ENCODE measurements at regions not wholly inside any gene's neighbourhood (a gene's known extent, or its start where the extent isn't known, plus 50 kb on each side); places are given as distances from the start of the nearest gene placed in this dataset.

- TF ChIP-seq L3MBTL2 (conservative IDR thresholded peaks at IDR 0.05) (no peak), ELF4 (IDR thresholded peaks at IDR 0.05) (no peak), ZNF384 (IDR thresholded peaks at IDR 0.05) (no peak), TARDBP (IDR thresholded peaks at IDR 0.05) (no peak), BHLHE40 (IDR thresholded peaks at IDR 0.05; ENCODE audit: borderline replicate concordance) (no peak), ARNT (IDR thresholded peaks at IDR 0.05) (no peak), FOXK2 (IDR thresholded peaks at IDR 0.05) (no peak), PKNOX1 (IDR thresholded peaks at IDR 0.05) (no peak), SP1 (IDR thresholded peaks at IDR 0.05) (no peak), SUZ12 (IDR thresholded peaks at IDR 0.05) (no peak), FOXM1 (IDR thresholded peaks at IDR 0.05; ENCODE audit: borderline replicate concordance) (no peak), LEF1 (IDR thresholded peaks at IDR 0.05; ENCODE audit: borderline replicate concordance) (no peak), CTBP1 (IDR thresholded peaks at IDR 0.05; ENCODE audit: borderline replicate concordance) (no peak)
Observed at GRCh38 chr1:163673759-163674151, 352.0 kb downstream of the NUF2 start.
